SU-DHL-6 (cell line): ENCODE measurements at regions not wholly inside any gene's neighbourhood (a gene's known extent, or its start where the extent isn't known, plus 50 kb on each side); places are given as distances from the start of the nearest gene placed in this dataset.

Experiments
- H2AFZ ChIP-seq: fragments of 200-600 bp; sonication (generic); 2 replicates; pipeline ENCODE4 v1.6.1; 2014; ENCODE audit warnings: low read depth, mild to moderate bottlenecking, moderate library complexity, mixed read lengths, antibody characterized with exemption, low read length; ENCODE audit not compliant: severe bottlenecking
- H3F3A ChIP-seq: fragments of 200-600 bp; shearing (Covaris generic); 2 replicates; pipeline ENCODE4 v1.6.0; 2016; ENCODE audit warnings: antibody characterized with exemption, mild to moderate bottlenecking; ENCODE audit not compliant: insufficient read depth
- H3K27ac ChIP-seq: fragments of 200-600 bp; sonication (generic); 2 replicates; pipeline ENCODE4 v1.5.1; 2016; ENCODE audit warnings: low read depth, mild to moderate bottlenecking, low read length, moderate library complexity, mixed read lengths
- H3K27me3 ChIP-seq: fragments of 200-600 bp; sonication (generic), shearing (Covaris generic); 2 replicates; pipeline ENCODE4 v1.6.0; 2014; ENCODE audit warnings: mild to moderate bottlenecking, low read length
- H3K36me3 ChIP-seq: fragments of 200-600 bp; sonication (generic); 2 replicates; pipeline ENCODE4 v1.6.1; 2014; ENCODE audit warnings: mild to moderate bottlenecking, low read length, mixed read lengths
- H3K4me2 ChIP-seq: fragments of 300-600, 200-600 bp; shearing (Covaris generic), sonication (generic); 2 replicates; pipeline ENCODE4 v1.6.0; 2014; ENCODE audit warnings: low read length, low read depth, mild to moderate bottlenecking; ENCODE audit not compliant: poor library complexity, severe bottlenecking
- H3K4me3 ChIP-seq: fragments of 200-600 bp; sonication (generic); 2 replicates; pipeline ENCODE4 v1.5.1; 2014; ENCODE audit warnings: antibody characterized with exemption, low read length, mild to moderate bottlenecking, mixed read lengths; ENCODE audit not compliant: insufficient read depth, poor library complexity, severe bottlenecking
- H3K79me2 ChIP-seq: fragments of 200-600 bp; sonication (generic); 2 replicates; pipeline ENCODE4 v1.6.1; 2014; ENCODE audit warnings: mild to moderate bottlenecking, low read length, moderate library complexity; ENCODE audit not compliant: insufficient read depth
- H3K9ac ChIP-seq: fragments of 200-600 bp; sonication (generic); 2 replicates; pipeline ENCODE4 v1.7.0; 2014; ENCODE audit warnings: mild to moderate bottlenecking, low read length
- H3K9me2 ChIP-seq: fragments of 200-600 bp; sonication (generic); replicated peaks from 2 replicates; pipeline ENCODE4 v1.6.1; 2014; ENCODE audit warnings: low read length; ENCODE audit not compliant: insufficient read depth
- H3K9me3 ChIP-seq: fragments of 200-600 bp; sonication (generic); 2 replicates; pipeline ENCODE4 v1.6.1; 2014; ENCODE audit warnings: low read length, mixed read lengths; ENCODE audit not compliant: insufficient read depth
- H4K20me1 ChIP-seq: fragments of 200-600 bp; sonication (generic); 2 replicates; pipeline ENCODE4 v1.6.1; 2014; ENCODE audit warnings: low read depth, mild to moderate bottlenecking, antibody characterized with exemption, low read length, moderate library complexity, mixed read lengths
- CTCF ChIP-seq: fragments of 200-600 bp; sonication (generic); IDR thresholded peaks from one replicate; pipeline ENCODE4 v1.5.1; 2017; ENCODE audit warnings: antibody characterized with exemption, mild to moderate bottlenecking, low read length, moderate library complexity; ENCODE audit not compliant: insufficient read depth, poor library complexity, severe bottlenecking
- EZH2phosphoT487 ChIP-seq: fragments of 200-600 bp; sonication (generic), shearing (Covaris generic); conservative IDR thresholded peaks from 2 replicates; pipeline ENCODE4 v1.6.1; 2018; ENCODE audit warnings: mild to moderate bottlenecking, antibody characterized with exemption, low read length, moderate library complexity, mixed read lengths

GRCh38 chr16:86432691-86433090, 77.6 kb upstream of the FOXF1 start:
- no peaks in the 10 kb centered on the region for H3K27me3 ChIP-seq
- no peaks in the 10 kb centered on the region for H3F3A ChIP-seq
- no peak overlapping the region for H3K4me3 ChIP-seq
- no peak overlapping the region for H3K27ac ChIP-seq
- H4K20me1 ChIP-seq = no peaks in the 10 kb centered on the region
- H2AFZ ChIP-seq = no peak overlapping the region
- no peaks in the 10 kb centered on the region for H3K9me2 ChIP-seq
- H3K4me2 ChIP-seq = no peak overlapping the region
- H3K79me2 ChIP-seq = no peaks in the 10 kb centered on the region
- H3K36me3 ChIP-seq = no peaks in the 10 kb centered on the region
- no peaks in the 10 kb centered on the region for H3K9me3 ChIP-seq
- no peak overlapping the region for H3K9ac ChIP-seq
- no peak for TF ChIP-seq EZH2phosphoT487
- no peak for TF ChIP-seq CTCF

GRCh38 chr16:86436466-86437185, 73.7 kb upstream of the FOXF1 start:
- no peaks in the 10 kb centered on the region for H3K27me3 ChIP-seq
- H3K9me3 ChIP-seq = no peaks in the 10 kb centered on the region
- H3K36me3 ChIP-seq = no peaks in the 10 kb centered on the region
- no peak for TF ChIP-seq CTCF
- no peak for TF ChIP-seq EZH2phosphoT487
- H4K20me1 ChIP-seq = no peaks in the 10 kb centered on the region
- H3K9ac ChIP-seq = no peak overlapping the region
- H3K79me2 ChIP-seq = no peaks in the 10 kb centered on the region
- H3F3A ChIP-seq = no peaks in the 10 kb centered on the region
- no peak overlapping the region for H2AFZ ChIP-seq
- H3K9me2 ChIP-seq = no peaks in the 10 kb centered on the region
- no peak overlapping the region for H3K4me2 ChIP-seq
- H3K27ac ChIP-seq = no peak overlapping the region
- H3K4me3 ChIP-seq = no peak overlapping the region

GRCh38 chr16:86437348-86437747, 73.0 kb upstream of the FOXF1 start:
- H3K27ac ChIP-seq = no peak overlapping the region
- no peaks in the 10 kb centered on the region for H3K9me3 ChIP-seq
- no peaks in the 10 kb centered on the region for H3K36me3 ChIP-seq
- no peaks in the 10 kb centered on the region for H3K79me2 ChIP-seq
- no peak overlapping the region for H3K9ac ChIP-seq
- H3K27me3 ChIP-seq = no peaks in the 10 kb centered on the region
- no peaks in the 10 kb centered on the region for H3K9me2 ChIP-seq
- H4K20me1 ChIP-seq = no peaks in the 10 kb centered on the region
- no peak overlapping the region for H3K4me2 ChIP-seq
- no peak for TF ChIP-seq CTCF
- no peak for TF ChIP-seq EZH2phosphoT487
- no peak overlapping the region for H2AFZ ChIP-seq
- H3F3A ChIP-seq = no peaks in the 10 kb centered on the region
- H3K4me3 ChIP-seq = no peak overlapping the region
